Endothelial cell of umbilical vein (primary cell): ENCODE measurements at regions not wholly inside any gene's neighbourhood (a gene's known extent, or its start where the extent isn't known, plus 50 kb on each side); places are given as distances from the start of the nearest gene placed in this dataset.

Experiments used
- BruUV-seq: library from RNA; stranded (reverse); fragments of 400-500 nt; replicated peaks from 2 replicates; lab custom pipeline; 2021; lab: Mats Ljungman, UMichigan
- CTCF ChIA-PET: fragments of 300-600, 350-600 bp; sonication (Branson Sonifier 250); formaldehyde crosslinking; loops from one replicate; lab custom pipeline; 2021; ENCODE audit warnings: antibody characterized with exemption, inconsistent platforms; lab: Charles Lee
- POLR2A ChIA-PET: fragments of 300-600, 350-600 bp; sonication (Branson Sonifier 250); formaldehyde crosslinking; loops from one replicate; lab custom pipeline; 2021; ENCODE audit warnings: antibody characterized with exemption, inconsistent platforms; lab: Charles Lee
- DNase-seq: peaks from one replicate; pipeline ENCODE4 v3.0.0-alpha.2; 2011; ENCODE audit warnings: low read depth, low spot score
- FAIRE-seq: peaks from 2 replicates; lab custom pipeline; 2011; peaks lifted over from hg19 to GRCh38; lab: Jason Lieb, UNC
- H2AFZ ChIP-seq: 2 replicates; pipeline ENCODE4 v1.6.0; 2012; ENCODE audit warnings: low read depth, low read length, control low read depth, inconsistent platforms
- H3K27ac ChIP-seq: 2 replicates; pipeline ENCODE4 v1.5.1; 2011; ENCODE audit warnings: low read depth, mild to moderate bottlenecking, control low read depth, low read length, moderate library complexity; ENCODE audit not compliant: insufficient read depth
- H3K27me3 ChIP-seq, 2 experiments: 2 replicates each; pipeline versions ENCODE4 v1.6.0 to v1.6.1; 2011; ENCODE audit warnings: low read length in 2 of 2, mixed read lengths in 1 of 2; ENCODE audit not compliant: control insufficient read depth in 2 of 2, insufficient read depth in 2 of 2
- H3K36me3 ChIP-seq, 2 experiments: 2 replicates in 1 of 2; 3 replicates in 1 of 2; pipeline ENCODE4 v1.5.1; 2011; ENCODE audit warnings: low read length in 2 of 2, mild to moderate bottlenecking in 1 of 2, moderate library complexity in 1 of 2; ENCODE audit not compliant: control insufficient read depth in 2 of 2, insufficient read depth in 2 of 2; ENCODE audit errors: extremely low read depth in 1 of 2
- H3K4me1 ChIP-seq: 3 replicates; pipeline ENCODE4 v1.5.1; 2011; ENCODE audit warnings: mild to moderate bottlenecking, low read length; ENCODE audit not compliant: control insufficient read depth, insufficient read depth; ENCODE audit errors: extremely low read depth
- H3K4me2 ChIP-seq: 2 replicates; pipeline ENCODE4 v1.6.1; 2011; ENCODE audit warnings: low read length, control low read depth, mixed read lengths; ENCODE audit not compliant: insufficient read depth
- H3K4me3 ChIP-seq, 3 experiments: fragments of 200-600 bp in 1 of 3; sonication (generic), shearing (Covaris generic) in 1 of 3; replicated peaks in 1 of 3; 2 replicates each; pipeline ENCODE4 v1.5.1; 2011 to 2016; ENCODE audit warnings: control low read depth in 3 of 3, low read length in 3 of 3, mild to moderate bottlenecking in 2 of 3, inconsistent platforms in 1 of 3, low read depth in 1 of 3, moderate library complexity in 1 of 3; ENCODE audit not compliant: insufficient read depth in 1 of 3
- H3K79me2 ChIP-seq: 2 replicates; pipeline ENCODE4 v1.6.0; 2012; ENCODE audit warnings: low read length, inconsistent platforms; ENCODE audit not compliant: control insufficient read depth, insufficient read depth
- H3K9ac ChIP-seq: replicated peaks from 2 replicates; pipeline ENCODE3; 2011; ENCODE audit warnings: low read length, control low read depth; ENCODE audit not compliant: insufficient read depth; ENCODE audit errors: extremely low read depth
- H3K9me1 ChIP-seq: replicated peaks from 3 replicates; pipeline ENCODE4 v1.6.0; 2011; ENCODE audit warnings: mild to moderate bottlenecking, low read length; ENCODE audit not compliant: control insufficient read depth, insufficient read depth; ENCODE audit errors: extremely low read depth
- H3K9me3 ChIP-seq: replicated peaks from 2 replicates; pipeline ENCODE4 v1.5.1; 2012; ENCODE audit warnings: low read length, inconsistent platforms; ENCODE audit not compliant: control insufficient read depth, insufficient read depth
- H4K20me1 ChIP-seq: replicated peaks from 2 replicates; pipeline ENCODE3; 2011; ENCODE audit warnings: mild to moderate bottlenecking, low read length; ENCODE audit not compliant: control insufficient read depth, insufficient read depth; ENCODE audit errors: extremely low read depth
- EZH2 ChIP-seq: IDR thresholded peaks from 2 replicates; pipeline ENCODE4 v1.6.1; 2012; ENCODE audit warnings: borderline replicate concordance, low read depth, mild to moderate bottlenecking, moderate library complexity, low read length, inconsistent platforms; ENCODE audit not compliant: severe bottlenecking
- FOS ChIP-seq: IDR thresholded peaks from 2 replicates; pipeline ENCODE4 v1.6.1; 2011; ENCODE audit warnings: mild to moderate bottlenecking, low read length, moderate library complexity, borderline replicate concordance; ENCODE audit not compliant: insufficient read depth
- GATA2 ChIP-seq: IDR thresholded peaks from 2 replicates; pipeline ENCODE4 v1.7.0; 2011; ENCODE audit warnings: low read depth, mild to moderate bottlenecking, moderate library complexity, mixed read lengths, low read length; ENCODE audit not compliant: insufficient read length, insufficient read depth
- JUN ChIP-seq: IDR thresholded peaks from 2 replicates; pipeline ENCODE4 v1.6.1; 2011; ENCODE audit warnings: borderline replicate concordance, low read depth; ENCODE audit not compliant: insufficient read length, insufficient read depth
- MYC ChIP-seq: IDR thresholded peaks from one replicate; pipeline ENCODE4 v1.6.1; 2011; ENCODE audit warnings: mild to moderate bottlenecking, low read depth, low read length
- POLR2A ChIP-seq: IDR thresholded peaks from 2 replicates; pipeline ENCODE4 v1.6.1; 2012; ENCODE audit warnings: low read depth, mild to moderate bottlenecking, control low read depth, low read length
- POLR2AphosphoS5 ChIP-seq: IDR thresholded peaks from 2 replicates; pipeline ENCODE4 v1.6.1; 2012; ENCODE audit warnings: low read depth, mild to moderate bottlenecking, control low read depth, low read length, moderate library complexity; ENCODE audit not compliant: insufficient read depth
- dilution Hi-C: fragments of 300-500 bp; cut with MboI; formaldehyde crosslinking; loops from one replicate; pipeline ENCODE4 v1.15.0; 2019; ENCODE audit warnings: low sequenced_read_pairs; ENCODE audit not compliant: extremely low pct_ligation_motif_present
- intact Hi-C: fragments of 100-400 bp; cut with micrococcal nuclease; formaldehyde crosslinking; loops from one replicate; pipeline ENCODE4 v1.10.0; 2022
- TF ChIP-seq, protein P1 (sequence below): IDR thresholded peaks from 2 replicates; pipeline ENCODE4 v1.6.1; 2011; ENCODE audit not compliant: insufficient read depth, insufficient read length
- TF ChIP-seq, protein P2 (sequence below), 2 donors: IDR thresholded peaks; 1 replicate in 1 of 2; 2 replicates in 1 of 2; pipeline ENCODE4 v1.5.1; 2011; ENCODE audit warnings: low read length in 2 of 2, mild to moderate bottlenecking in 2 of 2, moderate library complexity in 2 of 2, control low read depth in 1 of 2, inconsistent platforms in 1 of 2, low read depth in 1 of 2; ENCODE audit not compliant: insufficient read depth in 1 of 2; ENCODE audit errors: extremely low read depth in 1 of 2

GRCh38 chr18:10297086-10297485, 157.3 kb upstream of the APCDD1 start:
- Histone ChIP-seq H3K9ac (no peak overlapping the region), H3K36me3 (no peaks in the 10 kb centered on the region), H2AFZ (no peak overlapping the region), H3K4me1 (peaks cover 10% of the 10 kb centered on the region), H3K9me3 (no peaks in the 10 kb centered on the region), H4K20me1 (no peaks in the 10 kb centered on the region), H3K79me2 (no peaks in the 10 kb centered on the region), H3K27ac (no peak overlapping the region), H3K9me1 (no peaks in the 10 kb centered on the region), H3K27me3 (peaks cover 0 to 4% of the 10 kb centered on the region in 2 experiments), H3K4me2 (no peak overlapping the region), H3K4me3 (no peak overlapping the region)
- dilution Hi-C loops (no loop called here), intact Hi-C loops (no loop called here)
- FAIRE-seq (no peak), DNase-seq (no peak)
- ChIA-PET CTCF (no interaction called here), POLR2A (no interaction called here)
- no TSS peak for BruUV-seq
- no peak for TF ChIP-seq FOS

DNA sequence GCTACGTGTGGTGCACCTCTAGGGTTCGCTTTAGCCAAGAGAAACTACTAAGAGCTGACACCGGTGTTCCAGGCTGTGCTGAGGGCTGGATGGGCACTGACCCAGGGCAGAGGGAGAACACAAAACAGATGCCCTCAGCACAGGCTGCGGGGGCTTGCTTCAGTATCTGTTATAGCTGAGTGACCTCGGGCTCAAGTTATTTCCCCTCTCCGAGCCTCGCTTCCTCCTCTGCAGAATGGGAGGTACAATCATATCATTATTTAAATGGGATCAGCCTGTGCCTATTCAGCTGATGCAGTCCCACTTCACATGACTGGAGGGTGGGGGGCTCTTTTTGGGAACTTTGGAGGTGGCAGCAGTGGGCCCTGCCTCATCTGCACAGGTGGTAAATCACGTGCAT, 156.1 kb upstream of the APCDD1 start:
- dilution Hi-C loops (no loop called here), intact Hi-C loops (no loop called here)
- no peaks in the 10 kb centered on the region for H3K9me3 ChIP-seq
- FAIRE-seq (no peak), DNase-seq (no peak)
- POLR2A ChIA-PET: no interaction called here
- peaks cover 8% of the 10 kb centered on the region for H3K4me1 ChIP-seq
- H3K36me3 ChIP-seq: no peaks in the 10 kb centered on the region
- CTCF ChIA-PET: interaction anchor here (1.4 kb wide), 1 partner anchor 23 kb away, joined by 4 read pairs; no protein-coding TSS in a partner anchor
- H2AFZ ChIP-seq: no peak overlapping the region
- no peak overlapping the region for H3K27ac ChIP-seq
- H3K4me3 ChIP-seq: no peak overlapping the region
- H3K9ac ChIP-seq: no peak overlapping the region
- TF ChIP-seq MYC (no peak), FOS (no peak), POLR2A (no peak), GATA2 (no peak), JUN (no peak), POLR2AphosphoS5 (no peak), EZH2 (no peak)
- TF ChIP-seq, protein P1, sequence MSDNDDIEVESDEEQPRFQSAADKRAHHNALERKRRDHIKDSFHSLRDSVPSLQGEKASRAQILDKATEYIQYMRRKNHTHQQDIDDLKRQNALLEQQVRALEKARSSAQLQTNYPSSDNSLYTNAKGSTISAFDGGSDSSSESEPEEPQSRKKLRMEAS: no peak
- TF ChIP-seq, protein P2, sequence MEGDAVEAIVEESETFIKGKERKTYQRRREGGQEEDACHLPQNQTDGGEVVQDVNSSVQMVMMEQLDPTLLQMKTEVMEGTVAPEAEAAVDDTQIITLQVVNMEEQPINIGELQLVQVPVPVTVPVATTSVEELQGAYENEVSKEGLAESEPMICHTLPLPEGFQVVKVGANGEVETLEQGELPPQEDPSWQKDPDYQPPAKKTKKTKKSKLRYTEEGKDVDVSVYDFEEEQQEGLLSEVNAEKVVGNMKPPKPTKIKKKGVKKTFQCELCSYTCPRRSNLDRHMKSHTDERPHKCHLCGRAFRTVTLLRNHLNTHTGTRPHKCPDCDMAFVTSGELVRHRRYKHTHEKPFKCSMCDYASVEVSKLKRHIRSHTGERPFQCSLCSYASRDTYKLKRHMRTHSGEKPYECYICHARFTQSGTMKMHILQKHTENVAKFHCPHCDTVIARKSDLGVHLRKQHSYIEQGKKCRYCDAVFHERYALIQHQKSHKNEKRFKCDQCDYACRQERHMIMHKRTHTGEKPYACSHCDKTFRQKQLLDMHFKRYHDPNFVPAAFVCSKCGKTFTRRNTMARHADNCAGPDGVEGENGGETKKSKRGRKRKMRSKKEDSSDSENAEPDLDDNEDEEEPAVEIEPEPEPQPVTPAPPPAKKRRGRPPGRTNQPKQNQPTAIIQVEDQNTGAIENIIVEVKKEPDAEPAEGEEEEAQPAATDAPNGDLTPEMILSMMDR (IDR thresholded peaks at IDR 0.05; ENCODE audit: extremely low read depth in 1 of 2, insufficient read depth in 1 of 2, low read depth in 1 of 2, low read length in 2 of 2): no peak
- H3K27me3 ChIP-seq: peaks cover 0 to 8% of the 10 kb centered on the region in 2 experiments
- no peaks in the 10 kb centered on the region for H4K20me1 ChIP-seq
- no TSS peak for BruUV-seq
- no peak overlapping the region for H3K4me2 ChIP-seq
- no peaks in the 10 kb centered on the region for H3K79me2 ChIP-seq
- H3K9me1 ChIP-seq: no peaks in the 10 kb centered on the region
